A673 (cell line): ENCODE measurements at regions not wholly inside any gene's neighbourhood (a gene's known extent, or its start where the extent isn't known, plus 50 kb on each side); places are given as distances from the start of the nearest gene placed in this dataset.
"Not testable (repeated sequence)": the region's sequence is repeated elsewhere in the genome, so short reads cannot be mapped to it uniquely, and the experiment has no call there.

Experiments used
- BruUV-seq: library from RNA; stranded (reverse); fragments of 400-500 nt; replicated peaks from 2 replicates; lab custom pipeline; 2021; lab: Mats Ljungman, UMichigan
- CTCF ChIA-PET: fragments of 300-600 bp; sonication (Branson Sonifier 250); formaldehyde crosslinking; loops from one replicate; lab custom pipeline; 2022; ENCODE audit warnings: antibody characterized with exemption; lab: Charles Lee
- POLR2A ChIA-PET: fragments of 300-600 bp; sonication (Branson Sonifier 250); formaldehyde crosslinking; loops from one replicate; lab custom pipeline; 2022; ENCODE audit warnings: antibody characterized with exemption; ENCODE audit not compliant: low non-redundant PET; lab: Charles Lee
- DNase-seq: peaks from one replicate; pipeline ENCODE4 v3.0.0-alpha.2; 2015; ENCODE audit warnings: low spot score
- H3K27ac ChIP-seq: fragments of 200-600 bp; sonication (generic); 2 replicates; pipeline ENCODE4 v1.5.1; 2016; ENCODE audit warnings: mixed run types, low read depth, mild to moderate bottlenecking, mixed read lengths, antibody characterized with exemption, low read length; ENCODE audit not compliant: poor library complexity, severe bottlenecking
- H3K27me3 ChIP-seq: fragments of 200-600 bp; sonication (generic); replicated peaks from 2 replicates; pipeline ENCODE4 v1.6.1; 2017; ENCODE audit warnings: mixed run types, low read depth, mild to moderate bottlenecking, mixed read lengths, antibody characterized with exemption, low read length; ENCODE audit not compliant: insufficient read depth, poor library complexity
- H3K36me3 ChIP-seq: fragments of 200-600 bp; sonication (generic); 2 replicates; pipeline ENCODE4 v1.6.1; 2016; ENCODE audit warnings: mixed run types, mild to moderate bottlenecking, mixed read lengths, antibody characterized with exemption, low read length; ENCODE audit not compliant: insufficient read depth, poor library complexity, severe bottlenecking
- H3K4me1 ChIP-seq: fragments of 200-600 bp; sonication (generic); 2 replicates; pipeline ENCODE4 v1.6.1; 2017; ENCODE audit warnings: mixed run types, mild to moderate bottlenecking, mixed read lengths, antibody characterized with exemption, low read length; ENCODE audit not compliant: insufficient read depth, poor library complexity, severe bottlenecking
- H3K4me3 ChIP-seq: fragments of 200-600 bp; sonication (generic); 2 replicates; pipeline ENCODE4 v1.5.1; 2016; ENCODE audit warnings: low read depth, mixed run types, mild to moderate bottlenecking, mixed read lengths, low read length; ENCODE audit not compliant: poor library complexity, severe bottlenecking
- H3K9me3 ChIP-seq: fragments of 200-600 bp; sonication (generic); 2 replicates; pipeline ENCODE4 v1.6.1; 2016; ENCODE audit warnings: mixed run types, low read depth, mild to moderate bottlenecking, mixed read lengths, antibody characterized with exemption, low read length; ENCODE audit not compliant: poor library complexity, severe bottlenecking
- CTCF ChIP-seq: fragments of 300-800, 200-600 bp; sonication (generic); conservative IDR thresholded peaks from 2 replicates; pipeline ENCODE4 v1.5.1; 2017; ENCODE audit warnings: low read depth, mild to moderate bottlenecking, antibody characterized with exemption, low read length, moderate library complexity, mixed read lengths
- EZH2 ChIP-seq: fragments of 200-600 bp; sonication (generic); IDR thresholded peaks from 2 replicates; pipeline ENCODE4 v1.6.1; 2017; ENCODE audit warnings: borderline replicate concordance, low read depth, mild to moderate bottlenecking, mixed read lengths, antibody characterized with exemption, low read length; ENCODE audit not compliant: poor library complexity, severe bottlenecking
- intact Hi-C: fragments of 100-400 bp; cut with micrococcal nuclease; formaldehyde crosslinking; loops from one replicate; pipeline ENCODE4 v1.10.0; 2022; ENCODE audit not compliant: unreplicated experiment

GRCh38 chr11:134841411-134841810, 429.4 kb upstream of the B3GAT1 start:
- ChIA-PET CTCF (no interaction called here), POLR2A (no interaction called here)
- intact Hi-C loops = no loop called here
- no TSS peak for BruUV-seq
- no peak overlapping the region for H3K4me3 ChIP-seq
- no peak overlapping the region for H3K27ac ChIP-seq
- no peak for DNase-seq
- H3K36me3 ChIP-seq = no peaks in the 10 kb centered on the region
- H3K27me3 ChIP-seq = peaks cover 5% of the 10 kb centered on the region
- no peaks in the 10 kb centered on the region for H3K9me3 ChIP-seq
- TF ChIP-seq CTCF = no peak
- no peak for TF ChIP-seq EZH2
- no peaks in the 10 kb centered on the region for H3K4me1 ChIP-seq

GRCh38 chr11:134840945-134841344, 428.9 kb upstream of the B3GAT1 start:
- Histone ChIP-seq H3K4me3 (no peak overlapping the region), H3K9me3 (no peaks in the 10 kb centered on the region), H3K27ac (no peak overlapping the region), H3K4me1 (no peaks in the 10 kb centered on the region), H3K27me3 (peaks cover 5% of the 10 kb centered on the region), H3K36me3 (no peaks in the 10 kb centered on the region)
- DNase-seq = no peak
- TF ChIP-seq EZH2 = no peak
- no peak for TF ChIP-seq CTCF
- no TSS peak for BruUV-seq
- ChIA-PET POLR2A (no interaction called here), CTCF (no interaction called here)
- intact Hi-C loops = no loop called here

GRCh38 chr11:134840165-134840564, 428.1 kb upstream of the B3GAT1 start:
- H3K9me3 ChIP-seq, H3K27me3 ChIP-seq, BruUV-seq, H3K36me3 ChIP-seq, POLR2A ChIA-PET, H3K27ac ChIP-seq, H3K4me3 ChIP-seq, H3K4me1 ChIP-seq, CTCF ChIA-PET, DNase-seq, intact Hi-C loops: not testable (repeated sequence)

GRCh38 chr11:134838708-134839107, 426.7 kb upstream of the B3GAT1 start:
- no peak overlapping the region for H3K4me3 ChIP-seq
- H3K27me3 ChIP-seq = peaks cover 5% of the 10 kb centered on the region
- no TSS peak for BruUV-seq
- intact Hi-C loops = no loop called here
- DNase-seq = no peak
- H3K9me3 ChIP-seq = no peaks in the 10 kb centered on the region
- no peak for TF ChIP-seq CTCF
- ChIA-PET CTCF (no interaction called here), POLR2A (no interaction called here)
- no peaks in the 10 kb centered on the region for H3K36me3 ChIP-seq
- no peak overlapping the region for H3K27ac ChIP-seq
- no peaks in the 10 kb centered on the region for H3K4me1 ChIP-seq
